Natural killer cell (primary cell): ENCODE measurements at regions not wholly inside any gene's neighbourhood (a gene's known extent, or its start where the extent isn't known, plus 50 kb on each side); places are given as distances from the start of the nearest gene placed in this dataset.

Source experiments
- ATAC-seq, 3 donors: fragments of 150-1000 bp in 2 of 3; fragments of 200-7000 bp in 1 of 3; cut with Tn5 transposase; 1 replicate in 1 of 3; 2 replicates in 2 of 3; pipeline ENCODE4 v1.10.0; 2021; ENCODE audit warnings: mild to moderate bottlenecking in 2 of 3, moderate library complexity in 2 of 3
- DNase-seq, 2 donors: peaks; one replicate each; pipeline versions ENCODE4 v3.0.0 to v3.0.0-alpha.2; 2013 to 2021; ENCODE audit warnings: mixed read lengths in 1 of 2
- H3K27ac ChIP-seq: one replicate; pipeline ENCODE4 v1.5.1; 2013; ENCODE audit warnings: mild to moderate bottlenecking, low read length
- H3K27me3 ChIP-seq: one replicate; pipeline ENCODE4 v1.6.1; 2013; ENCODE audit warnings: low read length; ENCODE audit not compliant: control insufficient read depth, insufficient read depth
- H3K36me3 ChIP-seq: one replicate; pipeline ENCODE4 v1.6.1; 2013; ENCODE audit warnings: low read length; ENCODE audit not compliant: control insufficient read depth, insufficient read depth
- H3K4me1 ChIP-seq: one replicate; pipeline ENCODE4 v1.6.1; 2013; ENCODE audit warnings: low read length; ENCODE audit not compliant: control insufficient read depth, insufficient read depth
- H3K4me3 ChIP-seq: one replicate; pipeline ENCODE4 v1.5.1; 2013; ENCODE audit warnings: low read length
- H3K9me3 ChIP-seq: one replicate; pipeline ENCODE4 v1.6.1; 2013; ENCODE audit warnings: low read length; ENCODE audit not compliant: control insufficient read depth, insufficient read depth
- H3K27ac Mint-ChIP-seq, 2 donors: one replicate each; pipeline ENCODE4 v1.8.0; 2022; ENCODE audit warnings: mild to moderate bottlenecking in 2 of 2, mixed read lengths in 2 of 2, moderate library complexity in 1 of 2
- H3K27me3 Mint-ChIP-seq, 2 donors: one replicate each; pipeline ENCODE4 v1.8.0; 2022; ENCODE audit warnings: low read depth in 2 of 2, mixed read lengths in 2 of 2
- H3K36me3 Mint-ChIP-seq: one replicate; pipeline ENCODE4 v1.8.0; 2022; ENCODE audit warnings: mixed read lengths
- H3K4me1 Mint-ChIP-seq, 2 donors: one replicate each; pipeline ENCODE4 v1.8.0; 2022; ENCODE audit warnings: mixed read lengths in 2 of 2
- H3K4me3 Mint-ChIP-seq: one replicate; pipeline ENCODE4 v1.8.0; 2022; ENCODE audit warnings: mild to moderate bottlenecking, moderate library complexity, mixed read lengths
- H3K9me3 Mint-ChIP-seq, 2 donors: one replicate each; pipeline ENCODE4 v1.8.0; 2022; ENCODE audit warnings: mixed read lengths in 2 of 2
- CTCF ChIP-seq: fragments of 200-600 bp; IDR thresholded peaks from one replicate; pipeline ENCODE4 v1.8.0; 2022; ENCODE audit warnings: antibody characterized with exemption
- WGBS: methylation state at CpG from one replicate; pipeline ENCODE4 v1.1.7; 2013; ENCODE audit warnings: missing lambda C conversion rate; ENCODE audit not compliant: insufficient coverage; 5-methylcytosine and 5-hydroxymethylcytosine counted together
- intact Hi-C: fragments of 100-400 bp; cut with micrococcal nuclease; formaldehyde crosslinking; loops from one replicate; pipeline ENCODE4 v1.14.2; 2022

- Histone ChIP-seq H3K27ac (no peak overlapping the region), H3K36me3 (peaks cover 4% of the 10 kb centered on the region), H3K27me3 (no peaks in the 10 kb centered on the region), H3K9me3 (no peaks in the 10 kb centered on the region), H3K4me1 (no peaks in the 10 kb centered on the region), H3K4me3 (no peak overlapping the region)
- Mint-ChIP-seq H3K4me3 (no peak overlapping the region), H3K4me1 (no peaks in the 10 kb centered on the region), H3K27me3 (no peaks in the 10 kb centered on the region), H3K9me3 (no peaks in the 10 kb centered on the region), H3K27ac (no peak overlapping the region), H3K36me3 (peaks cover 7% of the 10 kb centered on the region)
- ATAC-seq (no peak), DNase-seq (no peak)
- intact Hi-C loops: no loop called here
- WGBS: 97% methylated on average over 9 of the region's 10 CpGs
- no peak for TF ChIP-seq CTCF
Observed at GRCh38 chr17:63314761-63315160, 131.3 kb downstream of the CYB561 start.

GRCh38 chr17:63316100-63316499 is 130.0 kb downstream of the CYB561 start:
- no peak overlapping the region for H3K27ac Mint-ChIP-seq
- no peak overlapping the region for H3K4me3 Mint-ChIP-seq
- ATAC-seq (no peak), DNase-seq (no peak)
- Histone ChIP-seq H3K9me3 (no peaks in the 10 kb centered on the region), H3K27me3 (no peaks in the 10 kb centered on the region), H3K27ac (no peak overlapping the region), H3K4me3 (no peak overlapping the region), H3K36me3 (peaks cover 8% of the 10 kb centered on the region), H3K4me1 (no peaks in the 10 kb centered on the region)
- 75% methylated on average over 1 of the region's 1 CpG for WGBS
- intact Hi-C loops: no loop called here
- peaks cover 16% of the 10 kb centered on the region for H3K36me3 Mint-ChIP-seq
- no peaks in the 10 kb centered on the region for H3K4me1 Mint-ChIP-seq
- no peak for TF ChIP-seq CTCF
- no peaks in the 10 kb centered on the region for H3K9me3 Mint-ChIP-seq
- H3K27me3 Mint-ChIP-seq: no peaks in the 10 kb centered on the region

- H3K36me3 ChIP-seq: peaks cover 17% of the 10 kb centered on the region
Observed at GRCh38 chr17:63317166-63317840, 128.8 kb downstream of the CYB561 start.

More at GRCh38 chr17:63317166-63317840, 128.8 kb downstream of the CYB561 start:
- Mint-ChIP-seq H3K4me1 (no peaks in the 10 kb centered on the region), H3K27me3 (no peaks in the 10 kb centered on the region), H3K27ac (no peak overlapping the region), H3K36me3 (peaks cover 25% of the 10 kb centered on the region), H3K4me3 (no peak overlapping the region), H3K9me3 (no peaks in the 10 kb centered on the region)
- intact Hi-C loops: no loop called here
- no peaks in the 10 kb centered on the region for H3K27me3 ChIP-seq
- TF ChIP-seq CTCF: no peak
- no peak for DNase-seq
- no peak for ATAC-seq
- no peaks in the 10 kb centered on the region for H3K4me1 ChIP-seq
- 96% methylated on average over 2 of the region's 2 CpGs for WGBS
- H3K9me3 ChIP-seq: no peaks in the 10 kb centered on the region
- no peak overlapping the region for H3K4me3 ChIP-seq
- H3K27ac ChIP-seq: no peak overlapping the region
